Stimulated activated CD8-positive, alpha-beta memory T cell treated with anti-CD3 and anti-CD28 coated beads, Interleukin-4, amount 100 ng/mL, for 1 hour (primary cell): ENCODE measurements at regions not wholly inside any gene's neighbourhood (a gene's known extent, or its start where the extent isn't known, plus 50 kb on each side); places are given as distances from the start of the nearest gene placed in this dataset.
"Not testable (repeated sequence)": the region's sequence is repeated elsewhere in the genome, so short reads cannot be mapped to it uniquely, and the experiment has no call there.

ENCODE experiments used
- DNase-seq, 2 donors: peaks; one replicate each; pipeline ENCODE4 v3.0.0-alpha.2; 2020; ENCODE audit warnings: low read depth in 2 of 2, low spot score in 1 of 2

DNA sequence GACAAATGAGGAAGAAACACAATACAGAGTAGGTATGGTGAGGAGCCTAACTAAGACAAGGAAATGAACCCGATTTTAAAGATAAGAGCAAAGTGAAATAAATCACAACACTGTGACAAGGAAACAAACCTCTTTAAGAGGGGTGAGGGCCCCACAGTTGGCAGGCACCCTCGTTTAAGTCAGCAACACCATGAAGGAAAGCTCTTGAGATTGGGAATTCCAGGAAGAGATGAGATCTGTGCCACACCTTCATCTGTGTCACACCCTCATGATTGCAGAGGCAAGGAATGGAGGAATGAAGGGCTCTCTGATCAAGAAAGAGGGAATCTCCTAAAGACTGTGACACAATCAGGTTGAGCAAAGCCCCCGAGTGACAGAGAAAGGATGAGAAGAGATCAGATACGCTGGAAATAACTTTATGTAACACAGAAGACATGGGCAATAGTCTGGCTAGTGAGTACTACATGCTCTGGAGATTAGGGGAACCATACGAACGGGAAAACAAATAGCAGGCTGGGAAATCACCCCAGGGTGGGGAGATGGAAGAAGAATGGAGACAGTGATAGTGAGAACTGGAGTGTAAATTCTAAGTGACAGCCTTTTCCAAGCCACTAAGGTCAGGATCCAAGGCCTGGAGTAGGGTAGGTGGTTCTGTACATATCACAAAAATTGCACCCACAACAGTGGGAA lies 51.7 kb upstream of the TERB2 start:
- not testable (repeated sequence) for DNase-seq
